H1 (cell line): ENCODE measurements at regions not wholly inside any gene's neighbourhood (a gene's known extent, or its start where the extent isn't known, plus 50 kb on each side); places are given as distances from the start of the nearest gene placed in this dataset.

Experiments
- BRCA1 ChIP-seq: IDR thresholded peaks from 2 replicates; pipeline ENCODE4 v1.6.1; 2012; ENCODE audit warnings: low read depth, low read length, improper control_type of control experiment
- CBX5 ChIP-seq: fragments of 300-800, 300-1000 bp; sonication (generic); IDR thresholded peaks from 2 replicates; pipeline ENCODE4 v1.7.1; 2016; ENCODE audit warnings: antibody characterized with exemption, low read length, low read depth
- CEBPB ChIP-seq: IDR thresholded peaks from 2 replicates; pipeline ENCODE4 v1.6.1; 2012; ENCODE audit warnings: low read depth, low read length
- GABPA ChIP-seq: IDR thresholded peaks from 2 replicates; pipeline ENCODE4 v1.6.1; 2011; ENCODE audit warnings: mild to moderate bottlenecking, low read length, moderate library complexity, borderline replicate concordance; ENCODE audit not compliant: insufficient read depth
- KDM4A ChIP-seq: IDR thresholded peaks from one replicate; pipeline ENCODE4 v1.7.1; 2012; ENCODE audit warnings: low read depth, mild to moderate bottlenecking, moderate library complexity, low read length, inconsistent platforms; ENCODE audit not compliant: severe bottlenecking
- NANOG ChIP-seq: IDR thresholded peaks from 2 replicates; pipeline ENCODE4 v1.6.1; 2011; ENCODE audit warnings: low read length, low read depth, mild to moderate bottlenecking, inconsistent platforms; ENCODE audit not compliant: insufficient read depth, poor library complexity, severe bottlenecking
- NRF1 ChIP-seq: IDR thresholded peaks from 2 replicates; pipeline ENCODE4 v1.6.1; 2011; ENCODE audit warnings: mild to moderate bottlenecking, low read depth, low read length, improper control_type of control experiment
- RXRA ChIP-seq: IDR thresholded peaks from 2 replicates; pipeline ENCODE4 v1.6.1; 2011; ENCODE audit warnings: low read depth, mild to moderate bottlenecking, low read length, moderate library complexity; ENCODE audit not compliant: insufficient read depth
- SP1 ChIP-seq: IDR thresholded peaks from 2 replicates; pipeline ENCODE4 v1.6.1; 2011; ENCODE audit warnings: low read depth, low read length
- TF ChIP-seq, protein P1 (sequence below): fragments of 300-600 bp; sonication (generic); IDR thresholded peaks from 2 replicates; pipeline ENCODE4 v1.7.1; 2012; ENCODE audit warnings: low read length, moderate library complexity, mild to moderate bottlenecking, inconsistent platforms; ENCODE audit not compliant: insufficient replicate concordance
- TF ChIP-seq, protein P2 (sequence below): IDR thresholded peaks from 2 replicates; pipeline ENCODE4 v1.6.1; 2012; ENCODE audit warnings: inconsistent platforms

DNA sequence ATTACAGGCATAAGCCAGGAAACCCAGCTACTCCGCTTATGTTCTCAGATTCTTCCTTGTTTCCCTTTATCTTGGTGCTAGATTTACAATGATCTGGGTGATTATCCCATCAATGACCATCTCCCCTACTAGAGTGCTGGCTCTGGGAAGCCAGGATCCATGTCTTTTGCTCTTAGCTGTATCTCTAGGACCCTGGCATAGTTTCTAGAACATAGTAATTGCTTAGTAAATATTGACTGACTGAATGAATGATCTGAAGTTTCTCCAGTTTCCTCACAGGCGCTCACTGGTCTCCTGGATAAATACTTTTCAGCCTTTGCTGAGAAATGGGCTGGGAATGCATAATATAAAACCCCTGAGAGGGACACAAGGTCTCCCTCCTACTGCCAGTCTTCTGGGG lies 60.0 kb upstream of the KLF9 start (continued):
- TF ChIP-seq, protein P1, sequence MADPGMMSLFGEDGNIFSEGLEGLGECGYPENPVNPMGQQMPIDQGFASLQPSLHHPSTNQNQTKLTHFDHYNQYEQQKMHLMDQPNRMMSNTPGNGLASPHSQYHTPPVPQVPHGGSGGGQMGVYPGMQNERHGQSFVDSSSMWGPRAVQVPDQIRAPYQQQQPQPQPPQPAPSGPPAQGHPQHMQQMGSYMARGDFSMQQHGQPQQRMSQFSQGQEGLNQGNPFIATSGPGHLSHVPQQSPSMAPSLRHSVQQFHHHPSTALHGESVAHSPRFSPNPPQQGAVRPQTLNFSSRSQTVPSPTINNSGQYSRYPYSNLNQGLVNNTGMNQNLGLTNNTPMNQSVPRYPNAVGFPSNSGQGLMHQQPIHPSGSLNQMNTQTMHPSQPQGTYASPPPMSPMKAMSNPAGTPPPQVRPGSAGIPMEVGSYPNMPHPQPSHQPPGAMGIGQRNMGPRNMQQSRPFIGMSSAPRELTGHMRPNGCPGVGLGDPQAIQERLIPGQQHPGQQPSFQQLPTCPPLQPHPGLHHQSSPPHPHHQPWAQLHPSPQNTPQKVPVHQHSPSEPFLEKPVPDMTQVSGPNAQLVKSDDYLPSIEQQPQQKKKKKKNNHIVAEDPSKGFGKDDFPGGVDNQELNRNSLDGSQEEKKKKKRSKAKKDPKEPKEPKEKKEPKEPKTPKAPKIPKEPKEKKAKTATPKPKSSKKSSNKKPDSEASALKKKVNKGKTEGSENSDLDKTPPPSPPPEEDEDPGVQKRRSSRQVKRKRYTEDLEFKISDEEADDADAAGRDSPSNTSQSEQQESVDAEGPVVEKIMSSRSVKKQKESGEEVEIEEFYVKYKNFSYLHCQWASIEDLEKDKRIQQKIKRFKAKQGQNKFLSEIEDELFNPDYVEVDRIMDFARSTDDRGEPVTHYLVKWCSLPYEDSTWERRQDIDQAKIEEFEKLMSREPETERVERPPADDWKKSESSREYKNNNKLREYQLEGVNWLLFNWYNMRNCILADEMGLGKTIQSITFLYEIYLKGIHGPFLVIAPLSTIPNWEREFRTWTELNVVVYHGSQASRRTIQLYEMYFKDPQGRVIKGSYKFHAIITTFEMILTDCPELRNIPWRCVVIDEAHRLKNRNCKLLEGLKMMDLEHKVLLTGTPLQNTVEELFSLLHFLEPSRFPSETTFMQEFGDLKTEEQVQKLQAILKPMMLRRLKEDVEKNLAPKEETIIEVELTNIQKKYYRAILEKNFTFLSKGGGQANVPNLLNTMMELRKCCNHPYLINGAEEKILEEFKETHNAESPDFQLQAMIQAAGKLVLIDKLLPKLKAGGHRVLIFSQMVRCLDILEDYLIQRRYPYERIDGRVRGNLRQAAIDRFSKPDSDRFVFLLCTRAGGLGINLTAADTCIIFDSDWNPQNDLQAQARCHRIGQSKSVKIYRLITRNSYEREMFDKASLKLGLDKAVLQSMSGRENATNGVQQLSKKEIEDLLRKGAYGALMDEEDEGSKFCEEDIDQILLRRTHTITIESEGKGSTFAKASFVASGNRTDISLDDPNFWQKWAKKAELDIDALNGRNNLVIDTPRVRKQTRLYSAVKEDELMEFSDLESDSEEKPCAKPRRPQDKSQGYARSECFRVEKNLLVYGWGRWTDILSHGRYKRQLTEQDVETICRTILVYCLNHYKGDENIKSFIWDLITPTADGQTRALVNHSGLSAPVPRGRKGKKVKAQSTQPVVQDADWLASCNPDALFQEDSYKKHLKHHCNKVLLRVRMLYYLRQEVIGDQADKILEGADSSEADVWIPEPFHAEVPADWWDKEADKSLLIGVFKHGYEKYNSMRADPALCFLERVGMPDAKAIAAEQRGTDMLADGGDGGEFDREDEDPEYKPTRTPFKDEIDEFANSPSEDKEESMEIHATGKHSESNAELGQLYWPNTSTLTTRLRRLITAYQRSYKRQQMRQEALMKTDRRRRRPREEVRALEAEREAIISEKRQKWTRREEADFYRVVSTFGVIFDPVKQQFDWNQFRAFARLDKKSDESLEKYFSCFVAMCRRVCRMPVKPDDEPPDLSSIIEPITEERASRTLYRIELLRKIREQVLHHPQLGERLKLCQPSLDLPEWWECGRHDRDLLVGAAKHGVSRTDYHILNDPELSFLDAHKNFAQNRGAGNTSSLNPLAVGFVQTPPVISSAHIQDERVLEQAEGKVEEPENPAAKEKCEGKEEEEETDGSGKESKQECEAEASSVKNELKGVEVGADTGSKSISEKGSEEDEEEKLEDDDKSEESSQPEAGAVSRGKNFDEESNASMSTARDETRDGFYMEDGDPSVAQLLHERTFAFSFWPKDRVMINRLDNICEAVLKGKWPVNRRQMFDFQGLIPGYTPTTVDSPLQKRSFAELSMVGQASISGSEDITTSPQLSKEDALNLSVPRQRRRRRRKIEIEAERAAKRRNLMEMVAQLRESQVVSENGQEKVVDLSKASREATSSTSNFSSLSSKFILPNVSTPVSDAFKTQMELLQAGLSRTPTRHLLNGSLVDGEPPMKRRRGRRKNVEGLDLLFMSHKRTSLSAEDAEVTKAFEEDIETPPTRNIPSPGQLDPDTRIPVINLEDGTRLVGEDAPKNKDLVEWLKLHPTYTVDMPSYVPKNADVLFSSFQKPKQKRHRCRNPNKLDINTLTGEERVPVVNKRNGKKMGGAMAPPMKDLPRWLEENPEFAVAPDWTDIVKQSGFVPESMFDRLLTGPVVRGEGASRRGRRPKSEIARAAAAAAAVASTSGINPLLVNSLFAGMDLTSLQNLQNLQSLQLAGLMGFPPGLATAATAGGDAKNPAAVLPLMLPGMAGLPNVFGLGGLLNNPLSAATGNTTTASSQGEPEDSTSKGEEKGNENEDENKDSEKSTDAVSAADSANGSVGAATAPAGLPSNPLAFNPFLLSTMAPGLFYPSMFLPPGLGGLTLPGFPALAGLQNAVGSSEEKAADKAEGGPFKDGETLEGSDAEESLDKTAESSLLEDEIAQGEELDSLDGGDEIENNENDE: no peak
- TF ChIP-seq RXRA (no peak), BRCA1 (no peak), NRF1 (no peak), CEBPB (no peak), KDM4A (no peak), NANOG (no peak), CBX5 (no peak), GABPA (no peak), SP1 (no peak)
- TF ChIP-seq, protein P2, sequence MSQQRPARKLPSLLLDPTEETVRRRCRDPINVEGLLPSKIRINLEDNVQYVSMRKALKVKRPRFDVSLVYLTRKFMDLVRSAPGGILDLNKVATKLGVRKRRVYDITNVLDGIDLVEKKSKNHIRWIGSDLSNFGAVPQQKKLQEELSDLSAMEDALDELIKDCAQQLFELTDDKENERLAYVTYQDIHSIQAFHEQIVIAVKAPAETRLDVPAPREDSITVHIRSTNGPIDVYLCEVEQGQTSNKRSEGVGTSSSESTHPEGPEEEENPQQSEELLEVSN: no peak
